ENCODE measurements at regions not wholly inside any gene's neighbourhood (a gene's known extent, or its start where the extent isn't known, plus 50 kb on each side); places are given as distances from the start of the nearest gene placed in this dataset.

DNA sequence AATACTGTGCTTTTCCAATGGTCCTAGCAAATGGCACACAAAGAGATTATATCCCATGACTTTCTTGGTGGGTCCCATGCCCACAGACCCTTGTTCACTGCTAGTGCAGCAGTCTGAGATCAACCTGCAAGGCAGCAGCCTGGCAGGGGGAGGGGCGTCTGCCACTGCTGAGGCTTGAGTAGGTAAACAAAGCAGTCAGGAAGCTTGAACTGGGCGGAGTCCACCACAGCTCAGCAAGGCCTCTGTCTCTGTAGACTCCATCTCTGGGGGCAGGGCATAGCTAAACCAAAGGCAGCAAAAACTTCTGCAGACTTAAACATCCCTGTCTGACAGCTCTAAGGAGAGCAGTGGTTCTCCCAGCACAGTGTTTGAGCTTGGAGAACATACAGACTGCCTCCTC is 82.9 kb downstream of the ZNF737 start:
- Histone ChIP-seq H3K4me1 (ENCODE audit: control insufficient read depth, insufficient read depth, low read length) (no peaks in the 10 kb centered on the region), H3K9me3 (ENCODE audit: control insufficient read depth, insufficient read depth, low read depth, low read length) (no peaks in the 10 kb centered on the region), H3K27ac (ENCODE audit: extremely low read depth, low read depth, low read length) (no peak overlapping the region), H3K4me3 (ENCODE audit: low read depth, low read length) (no peak overlapping the region), H3K36me3 (ENCODE audit: control insufficient read depth in 2 of 2, insufficient read depth in 1 of 2, low read length in 2 of 2) (no peaks in the 10 kb centered on the region)
- ChIA-PET CTCF (no interaction called here), POLR2A (no interaction called here)
- no peak for TF ChIP-seq ZNF239 (tag by site-specific recombination; IDR thresholded peaks at IDR 0.05)

DNA sequence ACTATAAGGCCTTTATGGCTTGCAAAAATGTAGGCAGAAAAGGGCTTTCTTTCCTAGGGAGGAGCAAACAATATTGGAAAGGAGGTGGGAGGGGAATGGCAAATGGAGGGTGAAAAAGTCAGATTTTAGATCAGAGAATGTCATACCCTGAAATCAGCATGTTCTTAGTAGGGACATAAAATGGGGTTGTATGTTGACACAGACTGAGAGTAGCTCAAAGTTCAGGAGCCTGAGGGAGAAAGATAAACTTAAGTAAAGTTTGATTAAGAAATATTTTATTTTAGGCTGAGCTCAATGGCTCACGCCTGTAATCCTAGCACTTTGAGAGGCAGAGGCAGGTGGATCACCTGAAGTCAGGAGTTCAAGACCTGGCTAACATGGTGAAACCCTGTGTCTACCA is 83.8 kb downstream of the ZNF737 start:
- ChIA-PET POLR2A (no interaction called here), CTCF (no interaction called here)
- no peaks in the 10 kb centered on the region for H3K9me3 ChIP-seq (ENCODE audit: control insufficient read depth, insufficient read depth, low read depth, low read length)
- TF ChIP-seq ZNF670 (tag by site-specific recombination; IDR thresholded peaks at IDR 0.05; ENCODE audit: low read depth): no peak
- TF ChIP-seq, protein P1, sequence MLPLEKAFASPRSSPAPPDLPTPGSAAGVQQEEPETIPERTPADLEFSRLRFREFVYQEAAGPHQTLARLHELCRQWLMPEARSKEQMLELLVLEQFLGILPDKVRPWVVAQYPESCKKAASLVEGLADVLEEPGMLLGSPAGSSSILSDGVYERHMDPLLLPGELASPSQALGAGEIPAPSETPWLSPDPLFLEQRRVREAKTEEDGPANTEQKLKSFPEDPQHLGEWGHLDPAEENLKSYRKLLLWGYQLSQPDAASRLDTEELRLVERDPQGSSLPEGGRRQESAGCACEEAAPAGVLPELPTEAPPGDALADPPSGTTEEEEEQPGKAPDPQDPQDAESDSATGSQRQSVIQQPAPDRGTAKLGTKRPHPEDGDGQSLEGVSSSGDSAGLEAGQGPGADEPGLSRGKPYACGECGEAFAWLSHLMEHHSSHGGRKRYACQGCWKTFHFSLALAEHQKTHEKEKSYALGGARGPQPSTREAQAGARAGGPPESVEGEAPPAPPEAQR (tag by site-specific recombination; IDR thresholded peaks at IDR 0.05): no peak
- no peak for TF ChIP-seq ZNF426 (tag by site-specific recombination; IDR thresholded peaks at IDR 0.05)
- no peak for TF ChIP-seq ZFHX2 (tag by site-specific recombination; conservative IDR thresholded peaks at IDR 0.05)
- TF ChIP-seq TCF7L2 (IDR thresholded peaks at IDR 0.05; ENCODE audit: borderline replicate concordance, low read depth, low read length): no peak
- TF ChIP-seq SP7 (tag by site-specific recombination; IDR thresholded peaks at IDR 0.05): no peak
- no peak for TF ChIP-seq OSR2 (tag by site-specific recombination; IDR thresholded peaks at IDR 0.05)
- TF ChIP-seq, protein P2, sequence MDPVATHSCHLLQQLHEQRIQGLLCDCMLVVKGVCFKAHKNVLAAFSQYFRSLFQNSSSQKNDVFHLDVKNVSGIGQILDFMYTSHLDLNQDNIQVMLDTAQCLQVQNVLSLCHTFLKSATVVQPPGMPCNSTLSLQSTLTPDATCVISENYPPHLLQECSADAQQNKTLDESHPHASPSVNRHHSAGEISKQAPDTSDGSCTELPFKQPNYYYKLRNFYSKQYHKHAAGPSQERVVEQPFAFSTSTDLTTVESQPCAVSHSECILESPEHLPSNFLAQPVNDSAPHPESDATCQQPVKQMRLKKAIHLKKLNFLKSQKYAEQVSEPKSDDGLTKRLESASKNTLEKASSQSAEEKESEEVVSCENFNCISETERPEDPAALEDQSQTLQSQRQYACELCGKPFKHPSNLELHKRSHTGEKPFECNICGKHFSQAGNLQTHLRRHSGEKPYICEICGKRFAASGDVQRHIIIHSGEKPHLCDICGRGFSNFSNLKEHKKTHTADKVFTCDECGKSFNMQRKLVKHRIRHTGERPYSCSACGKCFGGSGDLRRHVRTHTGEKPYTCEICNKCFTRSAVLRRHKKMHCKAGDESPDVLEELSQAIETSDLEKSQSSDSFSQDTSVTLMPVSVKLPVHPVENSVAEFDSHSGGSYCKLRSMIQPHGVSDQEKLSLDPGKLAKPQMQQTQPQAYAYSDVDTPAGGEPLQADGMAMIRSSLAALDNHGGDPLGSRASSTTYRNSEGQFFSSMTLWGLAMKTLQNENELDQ (tag by site-specific recombination; IDR thresholded peaks at IDR 0.05; ENCODE audit: low read depth): no peak
- TF ChIP-seq, protein P3, sequence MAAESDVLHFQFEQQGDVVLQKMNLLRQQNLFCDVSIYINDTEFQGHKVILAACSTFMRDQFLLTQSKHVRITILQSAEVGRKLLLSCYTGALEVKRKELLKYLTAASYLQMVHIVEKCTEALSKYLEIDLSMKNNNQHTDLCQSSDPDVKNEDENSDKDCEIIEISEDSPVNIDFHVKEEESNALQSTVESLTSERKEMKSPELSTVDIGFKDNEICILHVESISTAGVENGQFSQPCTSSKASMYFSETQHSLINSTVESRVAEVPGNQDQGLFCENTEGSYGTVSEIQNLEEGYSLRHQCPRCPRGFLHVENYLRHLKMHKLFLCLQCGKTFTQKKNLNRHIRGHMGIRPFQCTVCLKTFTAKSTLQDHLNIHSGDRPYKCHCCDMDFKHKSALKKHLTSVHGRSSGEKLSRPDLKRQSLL (tag by site-specific recombination; IDR thresholded peaks at IDR 0.05): no peak
- no peak for TF ChIP-seq ZNF548 (tag by site-specific recombination; IDR thresholded peaks at IDR 0.05)
- no peak for TF ChIP-seq ZBTB20 (tag by site-specific recombination; IDR thresholded peaks at IDR 0.05)
- TF ChIP-seq ZNF391 (tag by site-specific recombination; IDR thresholded peaks at IDR 0.05; ENCODE audit: borderline replicate concordance, low read depth): no peak
- no peak for TF ChIP-seq ZNF48 (tag by site-specific recombination; IDR thresholded peaks at IDR 0.05)
- TF ChIP-seq RBAK (tag by site-specific recombination; IDR thresholded peaks at IDR 0.05): no peak
- TF ChIP-seq ZBTB7A (tag by site-specific recombination; IDR thresholded peaks at IDR 0.05; ENCODE audit: low read depth): no peak
- TF ChIP-seq, protein P4, sequence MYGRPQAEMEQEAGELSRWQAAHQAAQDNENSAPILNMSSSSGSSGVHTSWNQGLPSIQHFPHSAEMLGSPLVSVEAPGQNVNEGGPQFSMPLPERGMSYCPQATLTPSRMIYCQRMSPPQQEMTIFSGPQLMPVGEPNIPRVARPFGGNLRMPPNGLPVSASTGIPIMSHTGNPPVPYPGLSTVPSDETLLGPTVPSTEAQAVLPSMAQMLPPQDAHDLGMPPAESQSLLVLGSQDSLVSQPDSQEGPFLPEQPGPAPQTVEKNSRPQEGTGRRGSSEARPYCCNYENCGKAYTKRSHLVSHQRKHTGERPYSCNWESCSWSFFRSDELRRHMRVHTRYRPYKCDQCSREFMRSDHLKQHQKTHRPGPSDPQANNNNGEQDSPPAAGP (tag by site-specific recombination; IDR thresholded peaks at IDR 0.05): no peak
- TF ChIP-seq, protein P5, sequence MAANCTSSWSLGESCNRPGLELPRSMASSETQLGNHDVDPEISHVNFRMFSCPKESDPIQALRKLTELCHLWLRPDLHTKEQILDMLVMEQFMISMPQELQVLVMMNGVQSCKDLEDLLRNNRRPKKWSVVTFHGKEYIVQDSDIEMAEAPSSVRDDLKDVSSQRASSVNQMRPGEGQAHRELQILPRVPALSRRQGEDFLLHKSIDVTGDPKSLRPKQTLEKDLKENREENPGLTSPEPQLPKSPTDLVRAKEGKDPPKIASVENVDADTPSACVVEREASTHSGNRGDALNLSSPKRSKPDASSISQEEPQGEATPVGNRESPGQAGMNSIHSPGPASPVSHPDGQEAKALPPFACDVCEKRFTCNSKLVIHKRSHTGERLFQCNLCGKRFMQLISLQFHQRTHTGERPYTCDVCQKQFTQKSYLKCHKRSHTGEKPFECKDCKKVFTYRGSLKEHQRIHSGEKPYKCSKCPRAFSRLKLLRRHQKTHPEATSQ (tag by site-specific recombination; IDR thresholded peaks at IDR 0.05): no peak
- TF ChIP-seq ZNF366 (tag by site-specific recombination; conservative IDR thresholded peaks at IDR 0.05): no peak
- no peak for TF ChIP-seq SP2 (tag by site-specific recombination; IDR thresholded peaks at IDR 0.05)
- TF ChIP-seq ZNF510 (tag by site-specific recombination; IDR thresholded peaks at IDR 0.05; ENCODE audit: insufficient replicate concordance): no peak
- H3K4me3 ChIP-seq (ENCODE audit: low read depth, low read length): no peak overlapping the region
- H3K4me1 ChIP-seq (ENCODE audit: control insufficient read depth, insufficient read depth, low read length): no peaks in the 10 kb centered on the region
- no peak overlapping the region for H3K27ac ChIP-seq (ENCODE audit: extremely low read depth, low read depth, low read length)
- H3K36me3 ChIP-seq (ENCODE audit: control insufficient read depth in 2 of 2, insufficient read depth in 1 of 2, low read length in 2 of 2): no peaks in the 10 kb centered on the region

Data from HEK293 (cell line).